Left renal cortex interstitium (tissue), 4 donors: ENCODE measurements at regions not wholly inside any gene's neighbourhood (a gene's known extent, or its start where the extent isn't known, plus 50 kb on each side); places are given as distances from the start of the nearest gene placed in this dataset.
A peak's percentile ranks its signal among the peaks of the same experiment; 100 is the strongest.

ENCODE experiments used
- DNase-seq, 4 donors: peaks; one replicate each; pipeline ENCODE4 v3.0.0-alpha.2; 2013; ENCODE audit warnings: low read depth in 4 of 4, low spot score in 2 of 4, missing footprints in 1 of 4

DNA sequence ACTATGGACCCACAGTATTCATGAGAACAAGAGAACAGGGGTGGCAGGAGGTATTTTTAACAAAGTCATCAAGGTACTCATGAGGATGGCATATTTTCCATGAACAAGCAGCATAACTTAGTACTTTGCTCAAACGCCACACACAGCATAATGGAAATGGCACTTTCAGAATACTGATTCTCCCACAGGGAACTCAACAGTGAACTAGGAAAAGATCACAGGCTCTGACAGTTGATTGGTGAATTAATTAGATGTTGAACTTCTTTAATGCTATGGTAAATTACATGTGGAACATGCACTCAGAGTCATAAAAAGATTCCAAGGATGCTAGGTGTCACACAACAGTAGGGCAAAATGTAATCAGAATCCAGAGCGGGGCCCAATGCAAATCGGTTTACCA lies 1088.6 kb upstream of the C9orf72 start:
- DNase-seq = no peak

DNA sequence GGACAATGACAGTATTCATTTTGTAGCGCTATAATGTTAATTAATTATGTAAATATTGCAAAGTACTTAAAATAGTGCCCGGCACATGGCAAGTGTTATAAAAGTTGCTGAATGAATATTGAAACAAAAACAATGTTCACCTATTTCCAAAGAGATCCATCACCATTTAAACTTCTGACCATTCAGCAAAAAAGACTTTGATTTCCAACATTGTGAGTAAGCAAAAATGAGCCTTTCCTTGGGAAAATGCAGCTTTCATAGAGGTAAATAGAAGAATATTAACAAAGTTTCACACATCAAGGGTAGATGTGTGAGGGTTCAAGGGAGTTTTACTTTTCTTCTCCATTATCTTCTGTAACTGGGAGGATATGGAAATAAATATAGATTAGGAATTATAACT lies 1089.4 kb upstream of the C9orf72 start:
- no peak for DNase-seq

- no peak for DNase-seq
Observed at GRCh38 chr9:28668158-28668557, 1094.9 kb upstream of the C9orf72 start.

GRCh38 chr9:28671000-28671399 lies 1097.7 kb upstream of the C9orf72 start:
- DNase-seq = no peak

GRCh38 chr9:28678097-28678496 lies 1104.8 kb upstream of the C9orf72 start:
- no peak for DNase-seq

GRCh38 chr9:28688172-28688571 lies 1114.9 kb upstream of the C9orf72 start:
- peak in 1 of 4 donors; percentile 10 for DNase-seq

GRCh38 chr9:28692012-28692411 lies 1118.7 kb upstream of the C9orf72 start:
- DNase-seq = no peak

DNA sequence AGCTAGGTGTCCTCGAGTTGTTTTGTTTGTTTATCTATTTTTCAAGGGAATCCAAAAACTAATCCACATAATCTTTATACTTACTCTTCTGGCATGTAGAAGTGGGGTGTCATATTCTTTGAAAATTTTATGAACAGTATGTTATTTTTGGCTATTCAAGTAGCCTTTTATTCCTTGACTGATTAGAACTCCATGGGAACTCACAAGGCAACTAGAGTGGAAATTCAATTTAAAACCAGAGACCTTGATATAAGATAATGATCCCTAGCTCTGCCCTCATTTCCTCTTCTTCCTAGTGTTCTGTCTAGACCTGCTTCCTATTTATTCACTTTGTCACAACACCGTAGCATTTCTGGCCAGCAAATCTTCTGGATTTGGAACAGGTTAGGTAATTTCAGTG lies 1123.7 kb upstream of the C9orf72 start:
- DNase-seq = no peak

- no peak for DNase-seq
Observed at GRCh38 chr9:28699632-28700031, 1126.4 kb upstream of the C9orf72 start.

DNA sequence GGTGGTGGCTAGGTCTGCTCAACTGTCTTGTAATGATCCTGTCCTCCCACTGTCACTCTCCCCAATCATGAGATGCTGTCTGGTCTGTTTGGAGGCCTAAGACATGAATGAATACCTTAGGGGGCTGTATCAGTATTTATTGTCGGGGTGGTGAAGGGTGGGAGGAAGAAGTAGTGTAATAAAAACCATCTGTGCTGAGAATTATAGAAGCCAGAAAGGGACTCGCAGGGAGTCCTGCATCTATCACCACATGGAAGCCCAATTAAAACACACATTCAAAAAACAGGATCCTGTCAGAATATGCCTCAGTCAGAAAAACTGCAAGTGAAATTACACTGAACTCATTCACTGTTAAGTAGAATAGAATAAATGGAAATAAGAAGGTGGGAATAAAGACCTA lies 1134.3 kb upstream of the C9orf72 start:
- DNase-seq = no peak

- DNase-seq = no peak
Observed at GRCh38 chr9:28714188-28714587, 1140.9 kb upstream of the C9orf72 start.

- DNase-seq = no peak
Observed at GRCh38 chr9:28718226-28718625, 1144.9 kb upstream of the C9orf72 start.

DNA sequence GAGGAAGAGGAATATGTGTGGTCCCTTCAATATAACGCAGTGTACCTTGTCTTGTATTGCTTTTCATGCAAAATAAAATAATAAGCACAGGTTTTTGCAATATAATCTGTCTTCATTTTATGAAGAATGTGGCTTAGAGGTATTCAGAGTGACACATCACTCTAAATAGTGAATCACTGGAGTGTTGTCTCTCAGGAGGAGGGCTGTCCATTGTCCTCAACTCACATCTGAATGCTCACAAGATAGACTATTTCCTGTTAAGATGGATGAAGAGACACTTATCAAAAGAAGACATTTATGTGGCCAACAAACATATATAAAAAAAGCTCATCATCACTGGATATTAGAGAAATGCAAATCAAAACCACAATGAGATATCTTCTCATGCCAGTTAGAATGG lies 1147.5 kb upstream of the C9orf72 start:
- DNase-seq = no peak

DNA sequence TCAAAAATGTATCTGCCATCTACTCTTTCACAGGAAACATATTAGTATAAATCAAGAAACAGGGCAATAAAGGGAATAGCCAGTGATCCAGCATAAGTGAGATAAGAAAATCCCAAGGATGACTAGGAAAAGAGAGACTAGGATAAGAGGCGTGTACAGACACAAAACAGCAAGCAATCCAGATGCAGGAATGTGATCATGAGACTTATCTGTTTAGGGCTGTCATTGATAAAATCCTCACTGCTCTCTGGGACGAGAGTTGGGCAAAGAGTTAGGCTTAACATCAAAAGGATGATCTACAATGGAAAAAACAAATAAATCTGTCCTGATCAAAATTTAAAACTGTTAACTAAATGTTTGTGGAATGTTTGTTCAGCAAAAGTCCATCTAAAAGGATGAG lies 1156.8 kb upstream of the C9orf72 start:
- DNase-seq = no peak

- no peak for DNase-seq
Observed at GRCh38 chr9:28735738-28736342, 1162.6 kb upstream of the C9orf72 start.

GRCh38 chr9:28741459-28741858 lies 1168.2 kb upstream of the C9orf72 start:
- DNase-seq = no peak

GRCh38 chr9:28747351-28747985 lies 1174.2 kb upstream of the C9orf72 start:
- peak in 1 of 4 donors; percentile 4 for DNase-seq

DNA sequence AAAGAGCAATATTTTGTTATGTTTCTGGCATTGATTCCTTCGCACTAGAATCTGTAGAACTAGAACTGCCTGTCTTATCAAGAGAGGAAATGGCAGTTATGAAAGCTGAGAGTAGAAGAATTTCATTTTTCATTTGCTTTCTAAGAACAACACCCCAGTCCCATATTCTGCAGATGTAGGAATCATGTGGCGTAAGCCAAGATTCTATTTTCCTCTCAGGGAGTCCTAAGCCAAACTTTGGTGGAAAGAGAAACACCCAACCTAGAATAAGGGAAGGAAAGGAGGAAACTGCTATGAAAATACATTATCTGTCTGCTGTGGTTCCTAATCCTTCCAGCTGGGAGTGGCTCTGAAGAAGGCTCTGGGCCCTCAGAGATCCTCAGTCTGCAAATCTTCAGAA lies 1176.9 kb upstream of the C9orf72 start:
- DNase-seq = no peak

GRCh38 chr9:28758341-28758740 lies 1185.1 kb upstream of the C9orf72 start:
- no peak for DNase-seq

GRCh38 chr9:28758971-28759370 lies 1185.7 kb upstream of the C9orf72 start:
- DNase-seq = no peak

DNA sequence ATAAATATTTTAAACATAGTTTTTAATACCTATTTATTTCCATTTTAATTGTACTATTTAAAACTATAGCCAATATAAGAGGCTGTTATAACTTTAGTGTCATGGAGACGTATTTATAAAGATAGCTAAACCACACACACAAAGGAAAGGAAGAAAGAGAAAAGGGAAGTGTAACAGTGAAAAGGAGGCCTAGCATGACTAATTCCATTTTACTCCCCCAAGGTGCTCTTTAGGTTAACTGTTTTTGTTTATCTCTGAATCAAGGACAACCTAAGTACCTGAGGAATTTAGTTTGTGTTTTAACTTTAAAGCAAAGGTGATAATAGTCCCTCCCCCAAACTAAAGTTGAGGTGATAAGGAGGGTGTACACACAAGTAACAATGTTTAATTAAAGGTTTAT lies 1188.9 kb upstream of the C9orf72 start:
- DNase-seq = no peak

DNA sequence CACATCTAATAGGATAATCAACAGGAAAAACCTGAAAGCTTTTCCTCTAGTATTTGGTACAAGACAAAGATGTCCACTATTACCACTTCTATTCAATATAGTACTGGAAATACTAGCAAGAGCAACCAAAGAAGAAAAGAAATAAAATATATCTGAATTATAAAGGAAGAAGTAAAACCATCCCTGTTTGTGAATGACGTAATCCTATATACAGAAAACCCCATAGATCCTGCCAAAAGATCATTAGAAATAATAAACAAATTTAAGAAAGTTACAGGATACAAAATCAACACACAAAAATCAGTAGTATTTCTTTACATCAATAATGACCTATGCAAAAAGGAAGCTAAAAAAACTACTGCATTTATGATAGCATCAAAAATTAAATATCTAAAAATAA lies 1191.3 kb upstream of the C9orf72 start:
- DNase-seq = no peak

DNA sequence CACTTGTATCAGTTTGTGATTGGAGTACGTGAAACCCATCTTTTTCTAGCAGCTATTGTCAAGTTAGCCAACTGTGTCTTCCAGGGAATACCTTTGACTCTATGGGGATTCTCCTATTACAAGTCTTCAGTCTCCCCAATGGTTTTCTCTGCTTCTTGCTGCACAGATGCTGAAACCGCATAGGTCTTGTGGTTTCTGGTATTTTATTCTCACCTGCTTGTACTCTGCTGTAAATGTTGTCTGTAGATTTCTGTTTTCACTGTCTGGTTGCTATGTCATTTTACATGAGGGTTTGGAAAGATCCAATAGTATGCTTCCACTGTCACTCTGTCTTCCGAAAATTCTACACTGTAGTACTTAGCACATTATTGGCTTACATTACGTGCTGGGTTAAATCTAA lies 1196.9 kb upstream of the C9orf72 start:
- DNase-seq = no peak
